SK-N-MC (cell line): ENCODE measurements at regions not wholly inside any gene's neighbourhood (a gene's known extent, or its start where the extent isn't known, plus 50 kb on each side); places are given as distances from the start of the nearest gene placed in this dataset.

Experiments used
- EZH2 ChIP-seq: fragments of 200-600 bp; sonication (generic); IDR thresholded peaks from one replicate; pipeline ENCODE4 v1.6.1; 2017; ENCODE audit warnings: antibody characterized with exemption
- FOXP2 ChIP-seq: optimal IDR thresholded peaks from 2 replicates; pipeline ENCODE3; 2011; ENCODE audit warnings: mild to moderate bottlenecking, moderate library complexity; ENCODE audit not compliant: insufficient read depth; ENCODE audit errors: extremely low read length, control extremely low read depth
- POLR2AphosphoS5 ChIP-seq: IDR thresholded peaks from 2 replicates; pipeline ENCODE4 v1.6.1; 2012; ENCODE audit warnings: mild to moderate bottlenecking, low read depth, low read length, borderline replicate concordance

GRCh38 chr4:137993232-137993631 lies 248.9 kb downstream of the SLC7A11 start:
- TF ChIP-seq POLR2AphosphoS5 = no peak
- no peak for TF ChIP-seq EZH2
- no peak for TF ChIP-seq FOXP2
